Skin of body (tissue), 1 donor: ENCODE measurements at regions not wholly inside any gene's neighbourhood (a gene's known extent, or its start where the extent isn't known, plus 50 kb on each side); places are given as distances from the start of the nearest gene placed in this dataset.
"Not testable (repeated sequence)": the region's sequence is repeated elsewhere in the genome, so short reads cannot be mapped to it uniquely, and the experiment has no call there.

Experiments used
- DNase-seq: peaks from one replicate; lab custom pipeline; 2025; lab: John Stamatoyannopoulos, UW

GRCh38 chr17:33939959-33940358, 315.1 kb upstream of the CCL2 start:
- no peak for DNase-seq

GRCh38 chr17:33940769-33941370, 314.2 kb upstream of the CCL2 start:
- no peak for DNase-seq

- no peak for DNase-seq
Measured at GRCh38 chr17:33941744-33942143, 313.3 kb upstream of the CCL2 start.

- no peak for DNase-seq
Measured at GRCh38 chr17:33942414-33942813, 312.7 kb upstream of the CCL2 start.

GRCh38 chr17:33944412-33944811, 310.7 kb upstream of the CCL2 start:
- no peak for DNase-seq

- DNase-seq = no peak
Measured at GRCh38 chr17:33944826-33945225, 310.3 kb upstream of the CCL2 start.

DNA sequence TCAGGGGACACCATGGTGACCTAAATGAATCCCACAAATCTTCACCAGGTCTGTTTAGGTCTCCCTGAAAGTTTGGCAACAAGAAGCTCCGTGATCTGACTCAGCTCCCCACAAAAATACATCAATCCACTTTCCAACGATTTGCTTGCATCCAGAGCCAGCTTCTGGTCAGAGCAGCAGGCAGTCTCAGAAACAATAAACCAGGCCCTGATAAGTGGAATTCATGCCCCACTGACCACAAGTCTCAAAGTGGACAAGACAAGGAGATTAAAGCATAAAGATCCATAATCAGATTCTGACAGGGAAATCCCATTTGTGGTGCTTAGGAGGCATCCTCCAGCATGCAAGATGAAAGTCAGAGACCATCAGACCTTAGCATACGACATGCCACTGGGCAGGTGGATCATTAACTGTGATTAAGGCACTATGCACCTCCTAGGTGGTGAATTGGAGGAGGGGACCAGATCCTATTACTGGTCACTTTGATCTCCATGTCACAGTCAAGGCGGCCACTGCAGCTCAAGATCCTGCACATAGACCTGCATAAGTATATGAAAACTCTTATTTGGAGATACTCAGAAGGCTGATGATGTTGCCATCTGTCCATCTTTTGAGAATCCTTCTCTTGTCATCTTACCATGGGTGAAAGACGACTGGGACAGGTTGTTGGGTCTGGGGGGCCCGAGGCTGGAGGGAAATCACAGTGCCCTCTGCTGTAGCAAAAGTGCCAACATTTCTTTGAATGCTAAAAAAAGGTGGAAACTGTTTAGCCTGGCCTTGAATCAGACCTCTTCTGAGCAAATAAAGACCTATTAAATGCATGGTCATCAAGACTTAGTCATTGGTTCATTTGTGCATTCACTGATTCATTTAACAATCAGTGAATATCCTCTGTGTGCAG, 309.2 kb upstream of the CCL2 start:
- DNase-seq = no peak

GRCh38 chr17:33947762-33948161, 307.3 kb upstream of the CCL2 start:
- no peak for DNase-seq

DNA sequence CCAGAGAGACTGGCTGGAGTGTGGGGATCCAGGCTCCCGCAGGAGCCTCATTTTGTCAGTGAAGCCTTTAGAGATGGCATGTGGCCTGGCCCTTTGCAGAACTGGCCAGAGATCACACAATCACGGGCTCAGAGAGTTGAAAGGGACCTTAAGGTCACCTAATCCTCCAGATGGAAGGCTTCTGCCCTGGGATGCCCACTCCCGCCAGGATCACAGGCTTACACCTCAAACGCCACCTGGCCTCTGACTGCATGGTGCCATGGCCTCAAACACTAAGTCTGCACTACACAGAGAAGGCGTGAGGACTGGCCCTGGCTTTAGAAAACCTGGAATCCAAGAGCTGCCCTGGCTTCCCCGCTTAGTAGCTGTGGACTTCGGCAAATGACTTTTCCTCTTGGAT, 306.8 kb upstream of the CCL2 start:
- no peak for DNase-seq

DNA sequence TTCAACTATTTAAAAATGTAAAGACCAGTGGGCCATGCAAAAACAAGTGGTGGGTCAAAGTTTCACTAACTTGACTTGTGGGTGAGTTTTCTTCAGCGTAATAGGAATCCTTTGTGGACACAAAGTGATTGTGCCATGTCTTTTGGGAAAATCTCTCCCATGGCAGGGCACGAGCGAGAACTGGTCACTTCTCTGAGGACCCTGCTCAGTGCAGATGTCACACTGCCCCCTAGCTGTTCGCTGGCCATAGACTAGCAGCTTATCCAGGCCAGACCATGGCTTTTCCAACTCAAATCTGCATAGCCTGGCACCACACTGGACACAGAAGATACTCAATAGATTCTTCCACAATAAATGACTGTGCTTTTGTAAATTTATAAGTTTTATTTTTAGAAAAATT, 306.0 kb upstream of the CCL2 start:
- DNase-seq = no peak

DNA sequence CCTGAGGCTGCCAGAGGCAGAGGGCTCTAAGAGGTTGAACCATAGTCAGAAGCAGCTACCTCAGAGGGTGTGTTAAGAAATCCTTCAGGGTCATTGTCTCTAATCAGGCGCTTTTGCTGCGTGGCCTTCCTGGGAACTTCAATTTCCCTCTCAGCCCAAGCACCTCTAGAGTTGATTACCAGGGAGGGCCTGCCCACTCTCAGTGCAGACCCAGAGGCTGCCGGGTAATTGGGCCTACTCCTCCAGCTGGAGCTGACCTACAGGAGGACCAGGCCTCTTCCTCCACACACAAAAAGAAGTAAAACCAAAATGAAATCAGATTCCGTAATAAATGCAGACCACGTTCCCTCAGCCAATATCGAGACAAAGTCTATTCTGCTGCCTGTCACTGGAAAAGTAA, 305.0 kb upstream of the CCL2 start:
- no peak for DNase-seq

- no peak for DNase-seq
Measured at GRCh38 chr17:33952425-33952824, 302.7 kb upstream of the CCL2 start.

DNA sequence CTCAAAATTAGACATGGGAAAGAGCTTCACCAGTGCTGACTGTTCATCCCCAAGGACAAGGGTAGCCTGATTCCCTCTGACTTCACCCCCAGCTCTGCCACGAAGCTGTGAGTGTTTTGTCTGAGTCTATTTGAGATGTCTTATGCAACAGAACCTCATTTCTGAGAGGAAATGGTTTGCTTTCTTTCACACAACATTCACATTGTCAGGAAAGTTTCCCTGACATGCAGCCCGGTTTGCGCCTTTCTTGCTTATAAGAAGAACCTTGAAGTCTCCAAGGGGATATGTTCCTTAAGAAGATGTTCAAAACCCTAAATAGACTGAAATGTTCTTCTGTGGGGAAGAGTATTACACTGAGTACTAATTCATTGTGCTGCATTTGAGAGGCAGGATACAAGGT, 300.5 kb upstream of the CCL2 start:
- DNase-seq = no peak

DNA sequence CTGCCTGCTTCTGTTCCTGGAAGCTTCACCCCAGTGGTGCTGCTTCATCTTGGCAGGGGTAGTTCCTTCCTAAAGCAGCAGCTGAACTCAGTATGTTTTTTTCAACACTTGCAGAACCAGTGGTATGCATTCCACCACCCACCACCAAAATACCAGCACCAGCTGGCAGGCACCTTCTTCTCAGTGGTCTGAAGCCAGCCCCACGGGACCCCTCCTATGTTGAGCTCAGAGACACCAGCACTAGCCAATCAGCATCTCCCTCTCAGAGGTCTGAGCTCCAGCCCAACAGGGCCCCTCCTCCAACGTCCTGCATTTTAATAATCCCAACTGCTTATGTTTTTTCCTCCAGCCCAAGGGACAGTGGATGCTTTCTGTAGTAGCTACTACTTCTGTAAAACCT, 299.6 kb upstream of the CCL2 start:
- DNase-seq = no peak

DNA sequence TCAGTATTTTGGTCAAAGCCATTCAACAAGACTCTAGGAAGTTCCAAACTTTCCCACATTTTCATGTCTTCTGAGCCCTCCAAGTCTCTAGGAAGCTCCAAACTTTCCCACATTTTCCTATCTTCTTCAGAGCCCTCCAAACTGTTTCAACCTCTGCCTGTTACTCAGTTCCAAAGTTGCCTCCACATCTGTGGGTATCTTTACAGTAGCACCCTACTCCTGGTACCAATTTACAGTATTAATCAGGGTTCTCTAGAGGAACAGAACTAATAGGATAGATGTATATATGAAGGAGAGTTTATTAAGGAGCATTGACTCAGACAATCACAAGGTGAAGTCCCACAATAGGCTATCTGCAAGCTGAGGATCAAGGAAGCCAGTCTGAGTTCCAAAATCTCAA, 296.0 kb upstream of the CCL2 start:
- DNase-seq = not testable (repeated sequence)

DNA sequence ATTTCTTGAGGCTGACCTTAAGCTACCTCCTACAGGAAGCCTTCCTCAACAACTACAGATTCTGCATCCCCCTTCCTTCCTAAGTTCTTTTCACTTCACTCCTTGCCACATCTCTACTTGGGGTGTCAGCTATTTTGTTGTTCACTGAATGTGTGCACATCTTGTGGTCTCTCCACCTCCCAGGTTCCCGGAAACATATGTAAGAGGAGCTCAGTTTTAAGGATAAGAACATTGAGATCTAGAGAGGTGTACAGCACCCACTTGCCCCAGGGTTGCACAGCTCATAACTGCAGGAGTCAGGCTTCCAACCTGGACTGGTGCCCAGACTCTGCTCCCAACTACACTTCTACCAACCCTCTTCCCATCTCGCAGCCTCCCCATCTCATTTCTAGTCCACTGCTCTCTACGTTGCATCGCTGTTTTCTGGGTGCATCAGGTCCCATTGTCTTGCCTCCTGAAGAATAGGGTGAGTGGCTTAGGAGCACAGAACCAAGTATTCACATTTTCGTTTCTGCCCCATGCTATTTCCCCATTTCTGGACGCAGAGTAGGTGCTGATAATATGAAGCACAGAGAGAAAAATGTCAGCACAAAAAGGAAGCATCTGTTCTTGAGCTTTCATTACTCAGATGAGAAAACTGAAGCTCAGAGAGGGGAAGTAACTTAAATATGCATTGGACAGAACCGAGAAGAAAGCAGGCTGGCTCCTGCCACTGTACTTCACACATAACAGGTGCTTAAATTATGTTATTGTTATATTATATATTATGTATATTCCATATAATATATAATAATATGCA, 292.0 kb upstream of the CCL2 start:
- DNase-seq = no peak

- DNase-seq = no peak
Measured at GRCh38 chr17:33964344-33964979, 290.6 kb upstream of the CCL2 start.

DNA sequence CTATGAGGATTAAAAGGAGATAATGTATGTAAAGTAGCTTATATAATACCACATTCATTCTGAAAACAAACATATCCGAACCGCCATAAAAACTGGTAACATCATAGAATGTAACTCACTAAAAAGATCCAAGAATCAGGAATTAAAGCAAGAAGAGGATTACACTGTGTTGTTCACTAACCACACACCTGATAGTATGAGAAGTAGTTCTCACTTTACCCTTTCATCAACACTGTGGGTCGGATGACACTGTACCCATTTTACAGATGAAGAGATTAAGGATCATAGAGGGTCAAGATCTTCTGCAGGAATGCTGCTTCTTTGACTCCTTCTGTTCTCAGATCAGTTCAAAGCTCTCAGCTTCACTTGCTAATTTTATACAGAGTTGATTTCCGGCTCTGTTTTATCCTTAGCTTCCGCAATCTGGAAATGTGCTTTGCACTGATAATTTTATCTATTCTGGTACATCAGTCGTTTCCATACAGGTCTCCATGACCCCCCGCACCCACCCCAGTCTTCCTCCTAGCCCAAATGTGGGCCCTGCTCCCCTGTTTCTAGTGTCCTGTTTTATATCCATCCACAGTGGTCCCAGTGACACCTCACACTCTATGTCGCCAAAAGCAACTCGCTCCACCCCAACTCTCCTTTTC, 288.6 kb upstream of the CCL2 start:
- DNase-seq = no peak

DNA sequence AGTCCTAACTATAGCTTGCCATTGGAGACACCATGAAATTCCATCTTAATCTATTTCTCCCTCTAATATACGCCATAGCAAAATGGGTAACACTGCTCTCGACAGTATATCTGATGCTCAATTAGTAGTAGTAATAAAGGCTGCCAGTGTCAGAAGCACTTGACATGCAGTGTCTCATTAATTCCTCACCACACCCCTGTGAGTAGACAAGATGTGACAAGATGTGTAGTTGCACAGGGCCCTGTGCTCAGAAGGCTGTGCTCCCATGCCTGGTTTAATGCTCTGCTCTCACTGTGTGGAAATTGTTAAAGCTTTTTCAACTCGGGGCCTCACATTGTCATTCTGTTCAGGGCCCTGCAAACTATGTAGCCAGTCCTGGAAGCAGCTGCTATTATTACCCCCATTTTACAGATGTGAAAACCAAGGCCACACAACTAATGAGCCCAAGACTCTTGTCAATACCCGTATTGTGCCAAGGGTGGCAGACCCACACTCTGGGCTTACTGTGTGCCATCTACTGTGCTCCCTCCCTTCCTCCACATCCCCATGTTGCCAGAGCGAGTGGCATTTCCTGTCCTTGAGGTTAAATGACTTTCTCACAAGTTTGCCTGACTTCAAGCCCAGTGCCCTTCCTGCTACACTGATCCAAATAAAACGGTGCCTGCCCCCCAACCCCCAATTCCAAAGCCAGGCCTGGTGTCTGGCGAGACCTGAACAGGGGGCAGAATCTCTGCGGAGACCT, 287.3 kb upstream of the CCL2 start:
- DNase-seq = no peak

DNA sequence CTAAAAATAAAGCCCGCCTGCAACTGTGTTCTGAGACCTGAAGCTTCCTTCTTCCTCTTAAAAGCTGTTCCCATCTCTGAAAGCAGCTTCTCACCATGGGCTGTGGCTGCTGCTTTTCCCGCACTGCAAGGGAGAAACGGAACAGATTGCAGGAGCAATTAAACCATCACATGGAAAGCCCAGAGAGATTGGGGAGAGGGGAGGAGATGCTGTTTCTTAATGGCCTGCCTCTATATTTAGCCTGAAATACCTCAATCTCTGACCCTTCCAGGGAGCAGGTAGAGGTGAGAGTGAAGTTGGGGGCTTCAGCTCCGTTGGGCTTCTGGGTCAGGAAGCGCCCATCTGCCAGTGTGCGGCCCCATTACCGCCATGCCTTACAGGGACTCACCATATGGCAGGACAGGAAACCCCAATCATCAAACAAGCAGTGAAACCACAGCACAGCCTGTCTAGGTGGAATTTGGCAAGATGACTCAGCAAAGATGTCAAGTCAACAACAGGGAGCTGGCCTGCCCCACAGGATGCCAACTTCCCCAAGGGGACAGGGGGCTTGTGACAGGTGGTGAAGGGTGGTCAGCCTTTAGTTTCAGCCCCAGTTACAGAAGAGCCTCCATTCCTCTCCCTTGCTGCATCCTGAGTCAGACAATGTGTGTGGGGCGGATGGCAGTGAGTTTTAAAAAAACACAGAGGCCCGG, 286.6 kb upstream of the CCL2 start:
- DNase-seq = no peak
